ENCODE measurements at regions not wholly inside any gene's neighbourhood (a gene's known extent, or its start where the extent isn't known, plus 50 kb on each side); places are given as distances from the start of the nearest gene placed in this dataset.

DNA sequence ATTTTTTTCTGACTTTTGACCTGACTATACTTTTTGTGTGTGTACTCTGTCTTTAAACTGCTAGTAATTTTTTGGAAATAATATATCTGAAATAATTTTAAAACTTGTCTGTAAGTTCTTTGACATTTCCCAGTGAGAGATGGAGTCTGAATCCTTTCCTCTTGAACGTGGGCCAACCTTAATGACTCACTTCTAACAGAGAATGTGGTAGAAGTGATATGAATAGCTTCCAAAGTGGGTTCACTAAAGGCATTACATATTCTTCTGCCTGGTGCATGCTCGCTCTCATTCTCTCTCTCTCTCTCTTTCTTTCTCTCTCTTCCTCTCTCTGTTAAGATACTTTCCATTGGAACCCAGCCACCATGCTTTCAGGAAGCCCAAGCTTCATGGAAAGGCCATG lies 108.7 kb upstream of the FERMT1 start:
- no peak for DNase-seq (ENCODE audit: low spot score)

DNA sequence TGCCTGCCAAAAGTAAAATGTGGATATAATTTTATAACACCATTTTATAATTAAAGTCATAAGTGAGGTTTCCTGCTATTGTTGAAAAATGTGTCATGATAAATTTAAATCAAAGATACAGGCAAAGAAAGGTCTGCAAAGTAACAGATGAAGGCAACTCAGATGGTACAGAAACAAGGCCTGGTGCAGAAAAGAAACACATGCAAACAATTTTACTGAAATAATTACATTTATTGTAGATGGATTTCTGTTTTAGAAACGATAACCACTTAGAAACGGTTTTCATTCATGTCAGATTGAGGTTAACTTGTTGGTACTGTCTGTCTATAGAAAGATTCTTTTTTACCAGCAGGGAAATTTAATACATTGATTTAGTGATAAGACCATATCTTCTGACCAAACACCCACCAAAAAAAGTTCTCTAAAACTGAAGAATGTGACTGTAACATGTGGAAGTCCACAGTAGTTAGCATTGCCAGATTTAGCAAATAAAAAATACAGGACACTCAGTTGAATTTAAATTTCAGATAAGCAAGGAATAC lies 105.5 kb upstream of the FERMT1 start:
- DNase-seq (ENCODE audit: low spot score), result no peak

GRCh38 chr20:6213311-6213710 lies 90.5 kb upstream of the FERMT1 start:
- DNase-seq (ENCODE audit: low spot score), result no peak

DNA sequence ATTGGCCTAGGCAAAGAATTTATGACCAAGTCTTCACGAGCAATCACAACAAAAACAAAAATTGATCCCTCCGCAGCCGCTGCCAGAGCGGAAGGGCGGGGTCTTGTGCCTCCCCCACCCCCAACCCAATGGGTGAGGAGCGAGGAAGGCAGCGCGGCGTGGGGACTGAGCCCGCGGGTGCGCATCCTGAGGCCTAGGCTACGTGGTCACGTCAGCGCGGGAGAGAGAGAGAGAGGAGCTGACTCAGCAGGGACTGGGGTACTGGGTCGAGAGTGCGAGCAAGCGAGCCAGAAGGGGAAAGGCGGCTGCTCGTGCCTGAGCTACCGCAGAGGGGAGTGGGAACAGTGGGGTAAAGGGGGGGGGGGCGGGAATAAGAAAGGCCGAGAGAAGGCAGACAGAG lies 90.1 kb upstream of the FERMT1 start:
- DNase-seq (ENCODE audit: low spot score), result no peak

DNA sequence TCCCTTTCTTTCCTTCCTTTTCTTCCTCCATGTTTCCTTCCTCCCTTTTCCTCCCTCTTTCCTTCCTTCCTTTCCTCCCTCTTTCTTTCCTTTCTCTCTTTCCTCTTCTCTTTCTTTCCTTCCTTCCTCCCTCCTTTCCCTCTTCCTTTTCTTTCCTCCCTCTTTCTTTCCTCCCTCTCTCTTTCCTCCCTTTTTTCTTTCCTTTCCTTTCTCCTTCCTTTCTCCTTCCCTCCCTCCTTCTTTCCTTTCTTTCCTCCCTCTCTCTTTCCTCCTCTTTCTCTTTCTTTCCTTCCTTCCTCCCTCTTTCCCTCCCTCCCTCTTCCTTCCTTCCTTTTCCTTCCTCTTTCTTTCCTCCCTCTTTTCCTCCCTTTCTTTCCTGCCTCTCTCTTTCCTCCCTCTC lies 86.3 kb upstream of the FERMT1 start:
- no peak for DNase-seq (ENCODE audit: low spot score)

DNA sequence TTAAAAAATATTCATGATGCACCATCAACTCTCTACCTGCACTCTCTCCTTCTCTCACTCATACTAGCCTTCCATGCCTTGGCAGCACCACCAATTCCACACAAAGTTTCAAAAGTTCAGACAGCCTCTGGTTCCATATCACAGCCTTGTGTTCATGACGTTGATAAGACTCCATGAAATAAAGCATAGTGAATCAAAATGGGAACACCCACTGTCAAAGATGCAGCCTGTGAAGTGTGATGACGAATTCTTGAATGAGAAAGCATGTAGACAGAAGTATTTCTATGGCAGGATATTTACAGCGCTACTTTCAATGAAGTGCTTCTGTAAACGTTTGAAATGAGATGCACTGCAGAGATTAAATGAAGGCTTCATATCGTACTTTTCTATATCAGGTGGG lies 77.3 kb upstream of the FERMT1 start:
- DNase-seq (ENCODE audit: low spot score), result no peak

DNA sequence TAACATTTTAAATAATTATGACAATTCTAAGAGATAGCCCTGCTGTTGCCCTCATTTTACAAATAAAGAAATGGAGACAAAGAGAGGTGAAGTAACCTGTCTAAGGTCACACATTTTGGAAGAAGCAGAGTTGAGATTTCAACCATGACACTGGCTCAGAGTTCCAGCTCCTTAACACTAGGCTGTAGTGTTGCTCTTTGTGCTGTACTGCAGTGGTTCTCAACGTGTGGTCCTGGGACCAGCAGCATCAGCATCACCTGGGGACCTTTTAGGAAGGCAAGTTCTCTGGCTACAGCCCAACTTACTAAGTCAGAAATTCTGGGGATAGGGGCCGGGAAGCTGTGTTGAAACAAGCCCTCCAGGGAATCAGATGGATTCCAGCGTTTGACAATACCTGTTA lies 62.4 kb upstream of the FERMT1 start:
- DNase-seq (ENCODE audit: low spot score), result no peak

- DNase-seq (ENCODE audit: low spot score), result no peak
Measured at GRCh38 chr20:6184086-6184485, 61.3 kb upstream of the FERMT1 start.

DNA sequence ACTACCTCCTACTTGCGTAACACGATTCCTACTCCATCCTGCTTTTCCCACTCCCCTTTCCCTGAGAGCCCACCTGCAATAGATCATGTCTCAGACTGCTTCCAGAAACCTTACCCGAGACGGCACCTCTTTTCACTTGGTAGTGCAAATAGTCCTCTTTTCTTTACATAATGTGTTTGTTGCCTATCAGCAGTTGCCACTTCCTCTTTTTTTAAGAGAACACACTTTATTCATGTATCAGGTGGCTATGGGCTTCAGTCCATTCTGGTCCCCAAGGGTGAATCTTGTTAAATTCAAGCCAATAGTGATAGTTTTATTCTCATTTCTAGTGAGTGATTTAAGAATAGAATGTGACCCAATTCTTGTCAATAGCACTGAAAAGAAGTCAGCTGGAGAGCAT lies 57.7 kb upstream of the FERMT1 start:
- DNase-seq (ENCODE audit: low spot score), result no peak

GRCh38 chr20:6178537-6178936 lies 55.7 kb upstream of the FERMT1 start:
- DNase-seq (ENCODE audit: low spot score), result peak; percentile 5

DNA sequence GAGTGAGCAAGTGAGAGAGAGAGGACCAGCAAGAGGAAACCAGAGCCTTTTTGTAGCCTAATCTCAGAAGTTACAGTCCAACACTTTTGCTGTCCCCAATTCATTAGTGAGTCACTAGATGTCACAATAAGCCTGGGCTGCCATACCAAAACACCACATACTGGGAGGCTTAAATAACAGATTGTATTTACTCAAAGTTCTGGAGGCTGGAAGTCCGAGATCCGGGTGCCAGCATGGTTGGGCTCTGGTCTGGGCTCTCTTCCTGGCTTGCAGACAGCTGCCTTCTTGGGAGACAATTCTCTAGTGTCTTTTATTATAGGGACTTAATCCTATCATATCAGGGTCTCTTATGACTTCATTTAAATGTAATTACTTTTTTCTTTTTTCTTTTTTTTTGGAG lies 50.7 kb upstream of the FERMT1 start:
- no peak for DNase-seq (ENCODE audit: low spot score)

Small RNAs in the stretch of these regions (small RNA-seq; reads per million reads assigned to genes)
- 0 reads per million in 2 experiments for gene AL109618.2

All from SK-N-DZ (cell line).